ENCODE measurements at regions not wholly inside any gene's neighbourhood (a gene's known extent, or its start where the extent isn't known, plus 50 kb on each side); places are given as distances from the start of the nearest gene placed in this dataset.

GRCh38 chr7:84277628-84278224 lies 83.1 kb upstream of the SEMA3A start:
- Histone ChIP-seq H3K27me3 (ENCODE audit: control insufficient read depth in 3 of 3, insufficient read depth in 3 of 3, low read length in 3 of 3) (no peaks in the 10 kb centered on the region), H3K27ac (ENCODE audit: low read depth in 1 of 3, low read length in 2 of 3) (no peak overlapping the region), H3K36me3 (ENCODE audit: control insufficient read depth in 3 of 3, insufficient read depth in 2 of 3, low read depth in 1 of 3, low read length in 3 of 3) (no peaks in the 10 kb centered on the region), H3K4me1 (ENCODE audit: control insufficient read depth in 3 of 3, insufficient read depth in 2 of 3, low read depth in 1 of 3, low read length in 2 of 3) (peaks cover 0 to 8% (median 0%) of the 10 kb centered on the region in 3 donors), H3K4me3 (ENCODE audit: low read depth in 1 of 3, low read length in 3 of 3) (no peak overlapping the region), H3K9me3 (ENCODE audit: control insufficient read depth in 2 of 2, insufficient read depth in 1 of 2, low read depth in 1 of 2, low read length in 1 of 2) (peaks cover 0 to 5% of the 10 kb centered on the region in 2 donors)
- FAIRE-seq (no peak), DNase-seq (peak in 1 of 2 donors; percentile 4)
- 54 to 74% (median 66%) methylated on average over 2 of the region's 2 CpGs for WGBS, 3 donors

- DNase-seq = no peak
Measured at GRCh38 chr7:84274029-84274638, 79.5 kb upstream of the SEMA3A start.

GRCh38 chr7:84271543-84271942 lies 77.0 kb upstream of the SEMA3A start:
- Histone ChIP-seq H3K27ac (ENCODE audit: low read depth in 1 of 3, low read length in 2 of 3) (no peak overlapping the region), H3K36me3 (ENCODE audit: control insufficient read depth in 3 of 3, insufficient read depth in 2 of 3, low read depth in 1 of 3, low read length in 3 of 3) (no peaks in the 10 kb centered on the region), H3K9me3 (ENCODE audit: control insufficient read depth in 2 of 2, insufficient read depth in 1 of 2, low read depth in 1 of 2, low read length in 1 of 2) (no peaks in the 10 kb centered on the region), H3K4me1 (ENCODE audit: control insufficient read depth in 3 of 3, insufficient read depth in 2 of 3, low read depth in 1 of 3, low read length in 2 of 3) (no peaks in the 10 kb centered on the region), H3K4me3 (ENCODE audit: low read depth in 1 of 3, low read length in 3 of 3) (no peak overlapping the region), H3K27me3 (ENCODE audit: control insufficient read depth in 3 of 3, insufficient read depth in 3 of 3, low read length in 3 of 3) (no peaks in the 10 kb centered on the region)
- DNase-seq (no peak), FAIRE-seq (no peak)
- WGBS, 3 donors = 34 to 60% (median 41%) methylated on average over 1 of the region's 1 CpG

More at GRCh38 chr7:84274029-84274638, 79.5 kb upstream of the SEMA3A start:
- H3K4me3 ChIP-seq (ENCODE audit: low read depth in 1 of 3, low read length in 3 of 3) = no peak overlapping the region
- H3K9me3 ChIP-seq (ENCODE audit: control insufficient read depth in 2 of 2, insufficient read depth in 1 of 2, low read depth in 1 of 2, low read length in 1 of 2) = peaks cover 0 to 5% of the 10 kb centered on the region in 2 donors
- no peaks in the 10 kb centered on the region for H3K27me3 ChIP-seq (ENCODE audit: control insufficient read depth in 3 of 3, insufficient read depth in 3 of 3, low read length in 3 of 3)
- no peaks in the 10 kb centered on the region for H3K36me3 ChIP-seq (ENCODE audit: control insufficient read depth in 3 of 3, insufficient read depth in 2 of 3, low read depth in 1 of 3, low read length in 3 of 3)
- 52 to 59% (median 55%) methylated on average over 3 of the region's 3 CpGs for WGBS, 3 donors
- H3K27ac ChIP-seq (ENCODE audit: low read depth in 1 of 3, low read length in 2 of 3) = no peak overlapping the region
- FAIRE-seq = no peak
- no peaks in the 10 kb centered on the region for H3K4me1 ChIP-seq (ENCODE audit: control insufficient read depth in 3 of 3, insufficient read depth in 2 of 3, low read depth in 1 of 3, low read length in 2 of 3)

- no peak for FAIRE-seq
- 63 to 79% (median 67%) methylated on average over 2 of the region's 2 CpGs for WGBS, 3 donors
- Histone ChIP-seq H3K4me3 (ENCODE audit: low read depth in 1 of 3, low read length in 3 of 3) (no peak overlapping the region), H3K27ac (ENCODE audit: low read depth in 1 of 3, low read length in 2 of 3) (no peak overlapping the region), H3K9me3 (ENCODE audit: control insufficient read depth in 2 of 2, insufficient read depth in 1 of 2, low read depth in 1 of 2, low read length in 1 of 2) (no peaks in the 10 kb centered on the region), H3K27me3 (ENCODE audit: control insufficient read depth in 3 of 3, insufficient read depth in 3 of 3, low read length in 3 of 3) (no peaks in the 10 kb centered on the region), H3K4me1 (ENCODE audit: control insufficient read depth in 3 of 3, insufficient read depth in 2 of 3, low read depth in 1 of 3, low read length in 2 of 3) (no peaks in the 10 kb centered on the region), H3K36me3 (ENCODE audit: control insufficient read depth in 3 of 3, insufficient read depth in 2 of 3, low read depth in 1 of 3, low read length in 3 of 3) (no peaks in the 10 kb centered on the region)
- no peak for DNase-seq
Measured at GRCh38 chr7:84264396-84264795, 69.8 kb upstream of the SEMA3A start.

GRCh38 chr7:84263106-84263505 lies 68.5 kb upstream of the SEMA3A start:
- no peak for DNase-seq
- Histone ChIP-seq H3K9me3 (ENCODE audit: control insufficient read depth in 2 of 2, insufficient read depth in 1 of 2, low read depth in 1 of 2, low read length in 1 of 2) (no peaks in the 10 kb centered on the region), H3K4me1 (ENCODE audit: control insufficient read depth in 3 of 3, insufficient read depth in 2 of 3, low read depth in 1 of 3, low read length in 2 of 3) (no peaks in the 10 kb centered on the region), H3K4me3 (ENCODE audit: low read depth in 1 of 3, low read length in 3 of 3) (no peak overlapping the region), H3K27ac (ENCODE audit: low read depth in 1 of 3, low read length in 2 of 3) (no peak overlapping the region), H3K36me3 (ENCODE audit: control insufficient read depth in 3 of 3, insufficient read depth in 2 of 3, low read depth in 1 of 3, low read length in 3 of 3) (no peaks in the 10 kb centered on the region), H3K27me3 (ENCODE audit: control insufficient read depth in 3 of 3, insufficient read depth in 3 of 3, low read length in 3 of 3) (no peaks in the 10 kb centered on the region)
- FAIRE-seq = no peak
- WGBS, 3 donors = 98 to 99% (median 99%) methylated on average over 2 of the region's 2 CpGs

- Histone ChIP-seq H3K4me3 (ENCODE audit: low read depth in 1 of 3, low read length in 3 of 3) (no peak overlapping the region), H3K27ac (ENCODE audit: low read depth in 1 of 3, low read length in 2 of 3) (no peak overlapping the region), H3K9me3 (ENCODE audit: control insufficient read depth in 2 of 2, insufficient read depth in 1 of 2, low read depth in 1 of 2, low read length in 1 of 2) (no peaks in the 10 kb centered on the region), H3K27me3 (ENCODE audit: control insufficient read depth in 3 of 3, insufficient read depth in 3 of 3, low read length in 3 of 3) (no peaks in the 10 kb centered on the region), H3K36me3 (ENCODE audit: control insufficient read depth in 3 of 3, insufficient read depth in 2 of 3, low read depth in 1 of 3, low read length in 3 of 3) (no peaks in the 10 kb centered on the region), H3K4me1 (ENCODE audit: control insufficient read depth in 3 of 3, insufficient read depth in 2 of 3, low read depth in 1 of 3, low read length in 2 of 3) (no peaks in the 10 kb centered on the region)
- DNase-seq (no peak), FAIRE-seq (no peak)
- 80 to 89% (median 82%) methylated on average over 4 of the region's 4 CpGs for WGBS, 3 donors
Measured at GRCh38 chr7:84261509-84261908, 66.9 kb upstream of the SEMA3A start.

- Histone ChIP-seq H3K36me3 (ENCODE audit: control insufficient read depth in 3 of 3, insufficient read depth in 2 of 3, low read depth in 1 of 3, low read length in 3 of 3) (no peaks in the 10 kb centered on the region), H3K4me1 (ENCODE audit: control insufficient read depth in 3 of 3, insufficient read depth in 2 of 3, low read depth in 1 of 3, low read length in 2 of 3) (no peaks in the 10 kb centered on the region), H3K9me3 (ENCODE audit: control insufficient read depth in 2 of 2, insufficient read depth in 1 of 2, low read depth in 1 of 2, low read length in 1 of 2) (no peaks in the 10 kb centered on the region), H3K27me3 (ENCODE audit: control insufficient read depth in 3 of 3, insufficient read depth in 3 of 3, low read length in 3 of 3) (no peaks in the 10 kb centered on the region), H3K27ac (ENCODE audit: low read depth in 1 of 3, low read length in 2 of 3) (no peak overlapping the region), H3K4me3 (ENCODE audit: low read depth in 1 of 3, low read length in 3 of 3) (no peak overlapping the region)
- DNase-seq (no peak), FAIRE-seq (no peak)
Measured at GRCh38 chr7:84258628-84259027, 64.0 kb upstream of the SEMA3A start.

GRCh38 chr7:84256571-84256971 lies 62.0 kb upstream of the SEMA3A start:
- DNase-seq = no peak
- no peaks in the 10 kb centered on the region for H3K4me1 ChIP-seq (ENCODE audit: control insufficient read depth in 3 of 3, insufficient read depth in 2 of 3, low read depth in 1 of 3, low read length in 2 of 3)
- H3K4me3 ChIP-seq (ENCODE audit: low read depth in 1 of 3, low read length in 3 of 3) = no peak overlapping the region
- no peak for FAIRE-seq
- H3K36me3 ChIP-seq (ENCODE audit: control insufficient read depth in 3 of 3, insufficient read depth in 2 of 3, low read depth in 1 of 3, low read length in 3 of 3) = no peaks in the 10 kb centered on the region
- 21 to 40% (median 39%) methylated on average over 2 of the region's 2 CpGs for WGBS, 3 donors
- no peaks in the 10 kb centered on the region for H3K27me3 ChIP-seq (ENCODE audit: control insufficient read depth in 3 of 3, insufficient read depth in 3 of 3, low read length in 3 of 3)
- no peaks in the 10 kb centered on the region for H3K9me3 ChIP-seq (ENCODE audit: control insufficient read depth in 2 of 2, insufficient read depth in 1 of 2, low read depth in 1 of 2, low read length in 1 of 2)
- no peak overlapping the region for H3K27ac ChIP-seq (ENCODE audit: low read depth in 1 of 3, low read length in 2 of 3)

- H3K27me3 ChIP-seq (ENCODE audit: control insufficient read depth in 3 of 3, insufficient read depth in 3 of 3, low read length in 3 of 3) = no peaks in the 10 kb centered on the region
- FAIRE-seq = no peak
- DNase-seq = no peak
Measured at GRCh38 chr7:84251277-84251781, 56.7 kb upstream of the SEMA3A start.

More at GRCh38 chr7:84251277-84251781, 56.7 kb upstream of the SEMA3A start:
- Histone ChIP-seq H3K27ac (ENCODE audit: low read depth in 1 of 3, low read length in 2 of 3) (no peak overlapping the region), H3K36me3 (ENCODE audit: control insufficient read depth in 3 of 3, insufficient read depth in 2 of 3, low read depth in 1 of 3, low read length in 3 of 3) (no peaks in the 10 kb centered on the region), H3K9me3 (ENCODE audit: control insufficient read depth in 2 of 2, insufficient read depth in 1 of 2, low read depth in 1 of 2, low read length in 1 of 2) (no peaks in the 10 kb centered on the region), H3K4me1 (ENCODE audit: control insufficient read depth in 3 of 3, insufficient read depth in 2 of 3, low read depth in 1 of 3, low read length in 2 of 3) (no peaks in the 10 kb centered on the region), H3K4me3 (ENCODE audit: low read depth in 1 of 3, low read length in 3 of 3) (no peak overlapping the region)
- WGBS, 3 donors = 67 to 76% (median 73%) methylated on average over 3 of the region's 3 CpGs
